ENCODE measurements at regions not wholly inside any gene's neighbourhood (a gene's known extent, or its start where the extent isn't known, plus 50 kb on each side); places are given as distances from the start of the nearest gene placed in this dataset.

DNA sequence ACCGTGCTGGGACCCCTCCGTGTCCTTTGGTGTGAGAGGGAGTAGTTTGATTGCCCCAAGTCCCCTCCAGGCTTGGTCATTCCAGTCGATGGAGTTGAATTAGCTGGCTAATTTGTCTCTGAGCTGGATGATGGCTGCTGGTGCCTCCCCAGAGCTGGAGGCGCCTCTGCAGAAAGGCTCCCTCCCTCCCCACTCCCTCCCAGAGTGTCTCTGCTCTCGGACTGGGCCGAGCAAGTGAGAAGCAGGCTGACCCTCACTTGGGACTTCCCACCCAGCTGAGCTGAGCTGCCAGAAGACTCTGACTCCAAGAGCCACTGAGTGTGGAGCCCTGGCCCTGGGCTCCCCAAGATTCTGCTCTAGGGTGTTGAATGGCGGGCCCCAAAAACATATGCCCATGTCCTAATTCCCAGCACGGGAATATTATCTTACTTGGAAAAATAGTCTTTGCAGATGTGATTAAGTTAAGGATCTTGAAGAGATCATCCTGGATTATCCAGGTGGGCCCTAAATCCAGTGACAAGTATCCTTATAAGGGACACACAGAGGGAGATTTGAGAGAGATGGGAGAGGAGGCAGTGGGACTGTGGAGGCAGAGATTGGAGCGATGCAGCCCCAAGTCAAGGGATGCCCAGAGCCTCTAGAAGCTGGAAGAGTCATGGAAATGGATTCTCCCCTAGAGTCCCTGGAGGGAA lies 60.7 kb upstream of the TLE3 start:
- Histone ChIP-seq H3K27me3 (ENCODE audit: insufficient read depth, low read depth, low read length) (no peaks in the 10 kb centered on the region), H4K20me1 (ENCODE audit: insufficient read depth) (no peaks in the 10 kb centered on the region), H3K79me2 (replicated peaks; ENCODE audit: insufficient read depth, low read length) (no peaks in the 10 kb centered on the region), H3K9me3 (ENCODE audit: low read length) (no peaks in the 10 kb centered on the region), H3K27ac (ENCODE audit: low read length) (no peak overlapping the region), H3K4me2 (ENCODE audit: low read length) (no peak overlapping the region), H3F3A (ENCODE audit: insufficient read depth, low read length, poor library complexity, severe bottlenecking) (no peaks in the 10 kb centered on the region), H3K4me3 (ENCODE audit: low read length) (no peak overlapping the region), H3K9ac (ENCODE audit: low read length) (no peak overlapping the region), H3K36me3 (ENCODE audit: insufficient read depth, low read length) (no peaks in the 10 kb centered on the region), H3K9me2 (ENCODE audit: insufficient read depth, low read length) (no peaks in the 10 kb centered on the region), H2AFZ (ENCODE audit: low read depth, low read length) (no peak overlapping the region)
- TF ChIP-seq EZH2 (IDR thresholded peaks at IDR 0.05; ENCODE audit: borderline replicate concordance, insufficient read depth, low read length, poor library complexity, severe bottlenecking) (no peak), POLR2AphosphoS5 (IDR thresholded peaks at IDR 0.05) (no peak), SMC3 (conservative IDR thresholded peaks at IDR 0.05; ENCODE audit: poor library complexity) (no peak), EP300 (conservative IDR thresholded peaks at IDR 0.05; ENCODE audit: poor library complexity, severe bottlenecking) (no peak), MXI1 (conservative IDR thresholded peaks at IDR 0.05; ENCODE audit: poor library complexity, severe bottlenecking) (no peak), TAF1 (IDR thresholded peaks at IDR 0.05; ENCODE audit: low read depth) (no peak)
- TF ChIP-seq, protein P1, sequence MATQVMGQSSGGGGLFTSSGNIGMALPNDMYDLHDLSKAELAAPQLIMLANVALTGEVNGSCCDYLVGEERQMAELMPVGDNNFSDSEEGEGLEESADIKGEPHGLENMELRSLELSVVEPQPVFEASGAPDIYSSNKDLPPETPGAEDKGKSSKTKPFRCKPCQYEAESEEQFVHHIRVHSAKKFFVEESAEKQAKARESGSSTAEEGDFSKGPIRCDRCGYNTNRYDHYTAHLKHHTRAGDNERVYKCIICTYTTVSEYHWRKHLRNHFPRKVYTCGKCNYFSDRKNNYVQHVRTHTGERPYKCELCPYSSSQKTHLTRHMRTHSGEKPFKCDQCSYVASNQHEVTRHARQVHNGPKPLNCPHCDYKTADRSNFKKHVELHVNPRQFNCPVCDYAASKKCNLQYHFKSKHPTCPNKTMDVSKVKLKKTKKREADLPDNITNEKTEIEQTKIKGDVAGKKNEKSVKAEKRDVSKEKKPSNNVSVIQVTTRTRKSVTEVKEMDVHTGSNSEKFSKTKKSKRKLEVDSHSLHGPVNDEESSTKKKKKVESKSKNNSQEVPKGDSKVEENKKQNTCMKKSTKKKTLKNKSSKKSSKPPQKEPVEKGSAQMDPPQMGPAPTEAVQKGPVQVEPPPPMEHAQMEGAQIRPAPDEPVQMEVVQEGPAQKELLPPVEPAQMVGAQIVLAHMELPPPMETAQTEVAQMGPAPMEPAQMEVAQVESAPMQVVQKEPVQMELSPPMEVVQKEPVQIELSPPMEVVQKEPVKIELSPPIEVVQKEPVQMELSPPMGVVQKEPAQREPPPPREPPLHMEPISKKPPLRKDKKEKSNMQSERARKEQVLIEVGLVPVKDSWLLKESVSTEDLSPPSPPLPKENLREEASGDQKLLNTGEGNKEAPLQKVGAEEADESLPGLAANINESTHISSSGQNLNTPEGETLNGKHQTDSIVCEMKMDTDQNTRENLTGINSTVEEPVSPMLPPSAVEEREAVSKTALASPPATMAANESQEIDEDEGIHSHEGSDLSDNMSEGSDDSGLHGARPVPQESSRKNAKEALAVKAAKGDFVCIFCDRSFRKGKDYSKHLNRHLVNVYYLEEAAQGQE (IDR thresholded peaks at IDR 0.05; ENCODE audit: borderline replicate concordance): no peak
- TF ChIP-seq, protein P2, sequence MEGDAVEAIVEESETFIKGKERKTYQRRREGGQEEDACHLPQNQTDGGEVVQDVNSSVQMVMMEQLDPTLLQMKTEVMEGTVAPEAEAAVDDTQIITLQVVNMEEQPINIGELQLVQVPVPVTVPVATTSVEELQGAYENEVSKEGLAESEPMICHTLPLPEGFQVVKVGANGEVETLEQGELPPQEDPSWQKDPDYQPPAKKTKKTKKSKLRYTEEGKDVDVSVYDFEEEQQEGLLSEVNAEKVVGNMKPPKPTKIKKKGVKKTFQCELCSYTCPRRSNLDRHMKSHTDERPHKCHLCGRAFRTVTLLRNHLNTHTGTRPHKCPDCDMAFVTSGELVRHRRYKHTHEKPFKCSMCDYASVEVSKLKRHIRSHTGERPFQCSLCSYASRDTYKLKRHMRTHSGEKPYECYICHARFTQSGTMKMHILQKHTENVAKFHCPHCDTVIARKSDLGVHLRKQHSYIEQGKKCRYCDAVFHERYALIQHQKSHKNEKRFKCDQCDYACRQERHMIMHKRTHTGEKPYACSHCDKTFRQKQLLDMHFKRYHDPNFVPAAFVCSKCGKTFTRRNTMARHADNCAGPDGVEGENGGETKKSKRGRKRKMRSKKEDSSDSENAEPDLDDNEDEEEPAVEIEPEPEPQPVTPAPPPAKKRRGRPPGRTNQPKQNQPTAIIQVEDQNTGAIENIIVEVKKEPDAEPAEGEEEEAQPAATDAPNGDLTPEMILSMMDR (IDR thresholded peaks at IDR 0.05; ENCODE audit: poor library complexity, severe bottlenecking): no peak

DNA sequence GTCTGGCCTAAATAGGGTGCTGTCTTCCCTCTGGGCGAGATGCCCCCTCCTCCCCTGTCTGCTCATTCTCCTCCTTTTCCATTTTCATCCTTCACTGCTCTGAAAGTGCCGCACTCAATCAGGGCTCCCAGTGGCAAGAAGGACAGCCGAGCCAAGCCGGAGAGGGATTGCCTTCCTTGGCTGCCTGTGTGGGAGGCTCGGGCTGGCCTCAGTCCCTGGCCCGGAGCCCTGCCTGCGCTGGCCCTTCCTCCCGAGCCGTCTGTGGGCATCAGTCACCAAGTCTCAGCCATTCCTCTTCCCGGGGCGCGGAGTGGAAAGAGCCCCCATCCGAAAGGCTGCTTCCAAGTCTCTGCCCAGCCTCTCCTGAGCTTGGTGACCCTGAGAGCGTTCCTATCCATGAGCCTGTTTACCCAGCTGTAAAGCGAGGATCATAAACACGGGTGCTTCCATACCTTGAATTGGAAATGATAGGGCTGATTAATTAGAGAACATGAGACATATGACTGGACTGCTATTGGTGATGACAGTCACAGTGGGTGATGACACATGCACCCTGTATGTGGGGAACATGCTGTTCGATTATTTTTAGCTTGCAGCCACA lies 59.1 kb upstream of the TLE3 start:
- Histone ChIP-seq H3K27ac (ENCODE audit: low read length) (no peak overlapping the region), H3K9ac (ENCODE audit: low read length) (no peak overlapping the region)

More for the DNA sequence above, 59.1 kb upstream of the TLE3 start:
- Histone ChIP-seq H3K36me3 (ENCODE audit: insufficient read depth, low read length) (no peaks in the 10 kb centered on the region), H3K4me2 (ENCODE audit: low read length) (no peak overlapping the region), H3K9me3 (ENCODE audit: low read length) (no peaks in the 10 kb centered on the region), H3F3A (ENCODE audit: insufficient read depth, low read length, poor library complexity, severe bottlenecking) (no peaks in the 10 kb centered on the region), H4K20me1 (ENCODE audit: insufficient read depth) (no peaks in the 10 kb centered on the region), H3K9me2 (ENCODE audit: insufficient read depth, low read length) (no peaks in the 10 kb centered on the region), H3K4me3 (ENCODE audit: low read length) (no peak overlapping the region), H3K27me3 (ENCODE audit: insufficient read depth, low read depth, low read length) (no peaks in the 10 kb centered on the region), H2AFZ (ENCODE audit: low read depth, low read length) (no peak overlapping the region), H3K79me2 (replicated peaks; ENCODE audit: insufficient read depth, low read length) (no peaks in the 10 kb centered on the region)
- TF ChIP-seq EZH2 (IDR thresholded peaks at IDR 0.05; ENCODE audit: borderline replicate concordance, insufficient read depth, low read length, poor library complexity, severe bottlenecking): no peak
- TF ChIP-seq, protein P1 (IDR thresholded peaks at IDR 0.05; ENCODE audit: borderline replicate concordance): no peak
- no peak for TF ChIP-seq MXI1 (conservative IDR thresholded peaks at IDR 0.05; ENCODE audit: poor library complexity, severe bottlenecking)
- no peak for TF ChIP-seq POLR2AphosphoS5 (IDR thresholded peaks at IDR 0.05)
- TF ChIP-seq RAD21 (conservative IDR thresholded peaks at IDR 0.05): no peak
- no peak for TF ChIP-seq EP300 (conservative IDR thresholded peaks at IDR 0.05; ENCODE audit: poor library complexity, severe bottlenecking)
- TF ChIP-seq, protein P2 (IDR thresholded peaks at IDR 0.05; ENCODE audit: poor library complexity, severe bottlenecking): no peak
- TF ChIP-seq SMC3 (conservative IDR thresholded peaks at IDR 0.05; ENCODE audit: poor library complexity): no peak
- no peak for TF ChIP-seq TAF1 (IDR thresholded peaks at IDR 0.05; ENCODE audit: low read depth)

Measured in neural cell (in vitro differentiated cells).